GM12878 (cell line): ENCODE measurements at regions not wholly inside any gene's neighbourhood (a gene's known extent, or its start where the extent isn't known, plus 50 kb on each side); places are given as distances from the start of the nearest gene placed in this dataset.

ENCODE experiments used
- ASH2L ChIP-seq: fragments of 300-600, 200-600 bp; sonication (generic); IDR thresholded peaks from 2 replicates; pipeline ENCODE4 v1.6.1; 2017; ENCODE audit warnings: low read depth, mild to moderate bottlenecking, borderline replicate concordance
- CEBPZ ChIP-seq: fragments of 150-350 bp; IDR thresholded peaks from 2 replicates; pipeline ENCODE4 v1.6.1; 2016; ENCODE audit warnings: low read depth, low read length
- MXI1 ChIP-seq: fragments of 150-350 bp; IDR thresholded peaks from 2 replicates; pipeline ENCODE4 v1.6.1; 2011; ENCODE audit warnings: low read depth, mild to moderate bottlenecking, inconsistent platforms, low read length, improper control_type of control experiment
- RB1 ChIP-seq: fragments of 450-650 bp; formaldehyde crosslinking; IDR thresholded peaks from 2 replicates; pipeline ENCODE4 v1.6.1; 2017; ENCODE audit warnings: mild to moderate bottlenecking, borderline replicate concordance
- REST ChIP-seq: IDR thresholded peaks from 2 replicates; pipeline ENCODE4 v1.6.1; 2012; ENCODE audit warnings: mild to moderate bottlenecking, low read depth, low read length
- TF ChIP-seq, protein P1 (sequence below), 3 experiments: IDR thresholded peaks in 2 of 3; conservative IDR thresholded peaks in 1 of 3; 2 replicates each; pipeline ENCODE4 v1.5.1; 2011; ENCODE audit warnings: low read depth in 3 of 3, low read length in 3 of 3, mild to moderate bottlenecking in 3 of 3, control low read depth in 2 of 3, moderate library complexity in 2 of 3, inconsistent platforms in 1 of 3, mixed read lengths in 1 of 3; ENCODE audit not compliant: control insufficient read depth in 2 of 3, insufficient read depth in 1 of 3; ENCODE audit errors: extremely low read depth in 1 of 3

DNA sequence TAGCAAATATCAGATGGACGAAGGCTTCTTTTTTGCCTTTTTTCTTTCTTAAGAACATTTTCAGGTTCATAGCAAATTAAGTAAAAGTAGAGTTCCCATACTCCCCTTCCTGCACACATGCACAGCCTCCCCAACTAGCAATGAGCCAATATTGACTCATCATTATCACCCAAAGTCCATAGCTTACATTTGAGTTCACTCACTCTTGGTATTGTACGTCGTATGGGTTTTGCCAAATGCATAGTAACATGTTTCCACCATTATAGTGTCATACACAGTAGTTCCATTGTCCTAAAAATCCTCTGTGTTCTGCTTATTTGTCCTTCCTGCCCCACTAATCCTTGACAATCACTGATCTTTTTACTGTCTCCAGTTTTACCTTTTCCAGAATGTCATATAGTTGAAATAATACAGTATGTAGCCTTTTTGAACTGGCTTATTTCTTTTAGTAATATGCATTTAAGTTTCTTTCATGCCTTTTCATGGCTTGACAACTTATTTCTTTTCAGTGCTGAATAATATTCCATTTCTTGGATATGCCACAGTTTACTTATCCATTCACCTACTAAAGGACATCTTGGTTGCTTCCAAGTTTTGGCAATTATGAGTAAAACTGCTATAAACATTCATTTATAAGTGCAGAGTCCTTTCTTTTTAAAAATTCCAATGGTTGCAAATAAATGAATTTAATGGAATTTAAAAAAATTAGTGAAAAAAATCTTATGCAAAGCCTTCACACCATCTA, 242.1 kb downstream of the ISL1 start:
- TF ChIP-seq, protein P1, sequence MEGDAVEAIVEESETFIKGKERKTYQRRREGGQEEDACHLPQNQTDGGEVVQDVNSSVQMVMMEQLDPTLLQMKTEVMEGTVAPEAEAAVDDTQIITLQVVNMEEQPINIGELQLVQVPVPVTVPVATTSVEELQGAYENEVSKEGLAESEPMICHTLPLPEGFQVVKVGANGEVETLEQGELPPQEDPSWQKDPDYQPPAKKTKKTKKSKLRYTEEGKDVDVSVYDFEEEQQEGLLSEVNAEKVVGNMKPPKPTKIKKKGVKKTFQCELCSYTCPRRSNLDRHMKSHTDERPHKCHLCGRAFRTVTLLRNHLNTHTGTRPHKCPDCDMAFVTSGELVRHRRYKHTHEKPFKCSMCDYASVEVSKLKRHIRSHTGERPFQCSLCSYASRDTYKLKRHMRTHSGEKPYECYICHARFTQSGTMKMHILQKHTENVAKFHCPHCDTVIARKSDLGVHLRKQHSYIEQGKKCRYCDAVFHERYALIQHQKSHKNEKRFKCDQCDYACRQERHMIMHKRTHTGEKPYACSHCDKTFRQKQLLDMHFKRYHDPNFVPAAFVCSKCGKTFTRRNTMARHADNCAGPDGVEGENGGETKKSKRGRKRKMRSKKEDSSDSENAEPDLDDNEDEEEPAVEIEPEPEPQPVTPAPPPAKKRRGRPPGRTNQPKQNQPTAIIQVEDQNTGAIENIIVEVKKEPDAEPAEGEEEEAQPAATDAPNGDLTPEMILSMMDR (IDR thresholded peaks at IDR 0.05 in 2 of 3, conservative IDR thresholded peaks at IDR 0.05 in 1 of 3; ENCODE audit: control insufficient read depth in 2 of 3, extremely low read depth in 1 of 3, insufficient read depth in 1 of 3, low read depth in 3 of 3, low read length in 3 of 3) = no peak
- no peak for TF ChIP-seq REST
- no peak for TF ChIP-seq CEBPZ
- no peak for TF ChIP-seq ASH2L
- no peak for TF ChIP-seq RB1
- TF ChIP-seq MXI1 = no peak
